Naive thymus-derived CD8-positive, alpha-beta T cell (primary cell): ENCODE measurements at regions not wholly inside any gene's neighbourhood (a gene's known extent, or its start where the extent isn't known, plus 50 kb on each side); places are given as distances from the start of the nearest gene placed in this dataset.

Experiments used
- ATAC-seq, 2 donors: fragments of 150-1000 bp; cut with Tn5 transposase in 1 of 2; sonication (Bioruptor Pico), chemical (Tn5 transposase) in 1 of 2; 1 replicate in 1 of 2; 2 replicates in 1 of 2; pipeline ENCODE4 v1.10.0; 2021; ENCODE audit warnings: mild to moderate bottlenecking in 2 of 2, moderate library complexity in 2 of 2
- POLR2A ChIA-PET: fragments of 350-600 bp; sonication (Branson Sonifier 250); formaldehyde crosslinking; loops from one replicate; lab custom pipeline; 2021; ENCODE audit warnings: antibody characterized with exemption; lab: Charles Lee
- DNase-seq, 10 donors: peaks; one replicate each; pipeline versions ENCODE4 v3.0.0 to v3.0.0-alpha.2; 2020 to 2022
- H3K27ac Mint-ChIP-seq, 10 donors: one replicate each; pipeline ENCODE4 v1.8.0; 2020 to 2022; ENCODE audit warnings: mild to moderate bottlenecking in 10 of 10, mixed read lengths in 10 of 10, moderate library complexity in 4 of 10, inconsistent platforms in 1 of 10
- H3K27me3 Mint-ChIP-seq, 5 donors: one replicate each; pipeline ENCODE4 v1.8.0; 2021 to 2022; ENCODE audit warnings: mixed read lengths in 5 of 5
- H3K36me3 Mint-ChIP-seq, 3 donors: one replicate each; pipeline ENCODE4 v1.8.0; 2020 to 2022; ENCODE audit warnings: mixed read lengths in 3 of 3, mild to moderate bottlenecking in 2 of 3, inconsistent platforms in 1 of 3
- H3K4me1 Mint-ChIP-seq, 4 donors: one replicate each; pipeline ENCODE4 v1.8.0; 2021 to 2022; ENCODE audit warnings: mixed read lengths in 4 of 4
- H3K4me3 Mint-ChIP-seq, 10 donors: one replicate each; pipeline ENCODE4 v1.8.0; 2020 to 2022; ENCODE audit warnings: mild to moderate bottlenecking in 10 of 10, mixed read lengths in 10 of 10, moderate library complexity in 6 of 10, inconsistent platforms in 1 of 10
- H3K9me3 Mint-ChIP-seq, 9 donors: one replicate each; pipeline ENCODE4 v1.8.0; 2020 to 2022; ENCODE audit warnings: mixed read lengths in 9 of 9, mild to moderate bottlenecking in 3 of 9, inconsistent platforms in 1 of 9, moderate library complexity in 1 of 9

DNA sequence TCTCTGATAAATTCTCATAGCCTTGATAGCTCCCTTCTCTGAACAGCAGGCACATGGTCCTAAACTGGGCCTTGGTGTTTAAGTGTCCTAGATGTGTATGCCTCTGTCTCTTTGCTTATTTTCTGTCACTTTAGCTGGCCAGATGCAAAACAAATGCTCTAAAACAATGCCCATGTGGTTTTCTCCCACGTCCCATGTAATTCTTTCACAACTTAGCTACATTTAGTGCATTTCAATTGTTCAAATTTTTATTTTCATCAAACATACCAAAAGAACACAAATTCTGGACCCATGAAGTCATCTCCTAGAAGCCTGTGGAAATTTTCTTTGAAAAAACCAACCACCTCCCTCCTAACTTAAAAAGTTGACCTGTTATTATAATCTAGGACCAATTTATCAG is 491.3 kb upstream of the AGTR1 start:
- DNase-seq = no peak
- H3K9me3 Mint-ChIP-seq = peaks cover 0 to 10% (median 0%) of the 10 kb centered on the region in 9 donors
- H3K4me3 Mint-ChIP-seq = no peak overlapping the region
- no peaks in the 10 kb centered on the region for H3K27me3 Mint-ChIP-seq
- H3K4me1 Mint-ChIP-seq = no peaks in the 10 kb centered on the region
- no peak overlapping the region for H3K27ac Mint-ChIP-seq
- POLR2A ChIA-PET = no interaction called here
- no peaks in the 10 kb centered on the region for H3K36me3 Mint-ChIP-seq
- no peak for ATAC-seq

- Mint-ChIP-seq H3K27me3 (no peaks in the 10 kb centered on the region), H3K9me3 (peaks cover 0 to 10% (median 0%) of the 10 kb centered on the region in 9 donors), H3K4me1 (no peaks in the 10 kb centered on the region), H3K27ac (no peak overlapping the region), H3K36me3 (no peaks in the 10 kb centered on the region), H3K4me3 (no peak overlapping the region)
- POLR2A ChIA-PET = no interaction called here
- DNase-seq (no peak), ATAC-seq (no peak)
These were observed 488.7 kb upstream of the AGTR1 start for GRCh38 chr3:148208975-148209374.

DNA sequence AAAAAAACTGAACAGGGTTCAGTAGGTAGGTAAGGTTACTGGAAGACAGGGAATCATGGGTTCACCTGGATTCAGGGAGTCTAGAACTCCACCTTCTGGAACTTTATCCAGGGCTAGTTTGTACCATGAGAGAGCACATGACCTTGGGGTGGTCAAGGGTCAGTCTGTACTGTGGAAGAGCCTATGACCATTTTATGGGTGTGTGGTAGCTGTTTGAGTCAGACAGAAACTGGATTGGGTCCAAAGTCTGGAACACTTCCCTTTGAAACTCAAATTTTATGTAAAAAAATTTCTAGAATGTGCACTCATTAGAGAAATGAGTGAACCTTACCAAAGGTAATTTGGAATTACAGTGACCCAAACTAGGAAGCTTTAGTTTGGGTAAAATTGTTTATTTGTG is 486.0 kb upstream of the AGTR1 start:
- H3K27me3 Mint-ChIP-seq = no peaks in the 10 kb centered on the region
- no peak overlapping the region for H3K4me3 Mint-ChIP-seq
- no peaks in the 10 kb centered on the region for H3K4me1 Mint-ChIP-seq
- DNase-seq (no peak), ATAC-seq (no peak)
- POLR2A ChIA-PET = no interaction called here
- H3K27ac Mint-ChIP-seq = no peak overlapping the region
- H3K9me3 Mint-ChIP-seq = peaks cover 0 to 8% (median 0%) of the 10 kb centered on the region in 9 donors
- no peaks in the 10 kb centered on the region for H3K36me3 Mint-ChIP-seq

DNA sequence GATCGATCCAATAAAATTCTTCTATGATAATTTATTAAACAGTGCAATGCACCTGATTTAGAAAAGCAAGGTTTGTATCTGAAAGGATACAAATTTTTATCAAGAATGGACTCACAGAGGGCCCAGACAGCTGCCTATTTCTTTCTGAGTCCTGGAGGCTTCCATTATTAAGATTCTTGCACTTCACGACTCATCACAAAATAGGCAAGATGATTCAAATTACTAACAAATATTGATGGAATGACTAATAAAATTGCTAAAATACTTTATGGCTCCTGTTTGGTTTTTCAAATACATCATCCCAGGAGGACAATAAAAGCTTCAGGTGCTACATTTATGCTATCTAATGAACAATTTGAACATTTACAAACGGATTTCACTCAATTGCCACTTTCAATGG is 483.0 kb upstream of the AGTR1 start:
- POLR2A ChIA-PET = no interaction called here
- Mint-ChIP-seq H3K4me1 (no peaks in the 10 kb centered on the region), H3K9me3 (peaks cover 0 to 15% (median 0%) of the 10 kb centered on the region in 9 donors), H3K27me3 (peaks cover 0 to 3% (median 0%) of the 10 kb centered on the region in 5 donors), H3K4me3 (no peak overlapping the region), H3K27ac (no peak overlapping the region), H3K36me3 (no peaks in the 10 kb centered on the region)
- ATAC-seq (no peak), DNase-seq (no peak)

DNA sequence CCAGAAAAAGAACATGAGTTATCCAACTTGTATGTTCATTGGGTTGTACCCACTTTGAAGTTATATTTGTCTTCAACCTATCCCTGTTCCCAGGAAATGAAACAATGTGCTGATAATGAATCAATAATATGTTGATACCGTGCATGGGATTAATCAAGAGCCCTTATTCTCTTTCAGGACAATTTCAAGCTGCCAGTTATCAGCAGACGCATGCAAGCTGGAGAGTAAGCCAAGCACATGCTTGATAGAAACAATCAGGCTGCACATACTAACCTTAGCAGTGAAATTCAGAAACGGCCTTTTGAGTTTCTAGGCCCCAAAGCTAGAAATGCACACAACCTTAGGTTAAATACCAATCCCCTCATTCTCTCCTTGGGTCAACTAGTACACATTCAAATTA is 480.4 kb upstream of the AGTR1 start:
- Mint-ChIP-seq H3K36me3 (no peaks in the 10 kb centered on the region), H3K4me1 (no peaks in the 10 kb centered on the region), H3K9me3 (peaks cover 0 to 15% (median 0%) of the 10 kb centered on the region in 9 donors), H3K27ac (no peak overlapping the region), H3K4me3 (no peak overlapping the region), H3K27me3 (peaks cover 0 to 3% (median 0%) of the 10 kb centered on the region in 5 donors)
- POLR2A ChIA-PET = no interaction called here
- no peak for DNase-seq
- no peak for ATAC-seq

DNA sequence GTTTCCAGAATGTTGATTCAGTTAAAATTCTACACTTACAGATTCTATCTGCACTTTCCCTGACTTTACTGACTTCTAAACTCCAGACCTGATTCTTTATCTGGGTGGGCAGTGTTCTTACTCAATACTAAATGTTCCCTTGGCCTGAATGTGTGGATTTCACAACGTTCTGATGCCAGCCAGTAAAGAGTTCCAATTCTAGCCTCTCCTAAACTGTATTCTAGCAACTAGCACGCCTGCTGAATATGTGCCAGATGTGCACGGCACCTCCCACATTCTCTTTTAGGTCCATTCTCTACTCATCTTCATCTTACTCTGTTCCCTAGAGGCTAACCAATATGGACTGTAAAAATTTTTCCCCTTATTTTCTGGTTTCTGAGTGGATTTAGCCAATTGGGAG is 479.5 kb upstream of the AGTR1 start:
- no peaks in the 10 kb centered on the region for H3K4me1 Mint-ChIP-seq
- ATAC-seq = no peak

GRCh38 chr3:148219999-148220398 is 477.7 kb upstream of the AGTR1 start:
- H3K36me3 Mint-ChIP-seq = no peaks in the 10 kb centered on the region
- no peaks in the 10 kb centered on the region for H3K4me1 Mint-ChIP-seq
- H3K27me3 Mint-ChIP-seq = peaks cover 0 to 3% (median 0%) of the 10 kb centered on the region in 5 donors
- H3K27ac Mint-ChIP-seq = no peak overlapping the region
- peaks cover 0 to 15% (median 0%) of the 10 kb centered on the region in 9 donors for H3K9me3 Mint-ChIP-seq
- POLR2A ChIA-PET = no interaction called here
- DNase-seq (no peak), ATAC-seq (no peak)
- H3K4me3 Mint-ChIP-seq = no peak overlapping the region

More for the DNA sequence above, 479.5 kb upstream of the AGTR1 start:
- Mint-ChIP-seq H3K9me3 (peaks cover 0 to 15% (median 0%) of the 10 kb centered on the region in 9 donors), H3K27me3 (peaks cover 0 to 3% (median 0%) of the 10 kb centered on the region in 5 donors), H3K36me3 (no peaks in the 10 kb centered on the region), H3K4me3 (no peak overlapping the region), H3K27ac (no peak overlapping the region)
- DNase-seq = no peak
- POLR2A ChIA-PET = no interaction called here

DNA sequence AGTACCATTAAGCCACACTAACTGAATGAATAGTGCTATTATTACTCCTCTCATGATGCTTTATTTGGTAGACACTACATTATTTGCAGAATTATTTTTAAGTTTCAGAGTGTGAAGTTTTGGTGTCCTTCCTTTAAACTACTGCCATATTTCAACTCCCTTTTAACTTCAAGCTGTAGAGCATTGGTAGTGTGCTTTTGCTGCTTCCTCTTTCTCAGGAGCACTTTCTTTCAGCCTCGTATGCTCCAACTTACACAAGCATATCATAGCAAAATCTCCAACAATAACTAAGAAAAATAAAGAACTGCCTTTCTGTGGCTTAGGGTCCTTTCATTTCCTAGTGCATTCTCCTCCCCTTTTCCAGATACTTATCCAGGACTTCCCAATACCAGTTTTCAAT is 476.4 kb upstream of the AGTR1 start:
- no peaks in the 10 kb centered on the region for H3K36me3 Mint-ChIP-seq
- no peak for DNase-seq
- H3K9me3 Mint-ChIP-seq = peaks cover 0 to 15% (median 0%) of the 10 kb centered on the region in 9 donors
- H3K27ac Mint-ChIP-seq = no peak overlapping the region
- no peak for ATAC-seq
- H3K27me3 Mint-ChIP-seq = peaks cover 0 to 3% (median 0%) of the 10 kb centered on the region in 5 donors
- POLR2A ChIA-PET = no interaction called here
- no peaks in the 10 kb centered on the region for H3K4me1 Mint-ChIP-seq
- no peak overlapping the region for H3K4me3 Mint-ChIP-seq

GRCh38 chr3:148223266-148223665 is 474.4 kb upstream of the AGTR1 start:
- H3K27me3 Mint-ChIP-seq = peaks cover 0 to 3% (median 0%) of the 10 kb centered on the region in 5 donors
- H3K4me1 Mint-ChIP-seq = no peaks in the 10 kb centered on the region
- H3K9me3 Mint-ChIP-seq = peaks cover 0 to 8% (median 0%) of the 10 kb centered on the region in 9 donors
- no peak overlapping the region for H3K27ac Mint-ChIP-seq
- no peak overlapping the region for H3K4me3 Mint-ChIP-seq
- H3K36me3 Mint-ChIP-seq = no peaks in the 10 kb centered on the region
- POLR2A ChIA-PET = no interaction called here
- DNase-seq = no peak
- ATAC-seq = no peak

DNA sequence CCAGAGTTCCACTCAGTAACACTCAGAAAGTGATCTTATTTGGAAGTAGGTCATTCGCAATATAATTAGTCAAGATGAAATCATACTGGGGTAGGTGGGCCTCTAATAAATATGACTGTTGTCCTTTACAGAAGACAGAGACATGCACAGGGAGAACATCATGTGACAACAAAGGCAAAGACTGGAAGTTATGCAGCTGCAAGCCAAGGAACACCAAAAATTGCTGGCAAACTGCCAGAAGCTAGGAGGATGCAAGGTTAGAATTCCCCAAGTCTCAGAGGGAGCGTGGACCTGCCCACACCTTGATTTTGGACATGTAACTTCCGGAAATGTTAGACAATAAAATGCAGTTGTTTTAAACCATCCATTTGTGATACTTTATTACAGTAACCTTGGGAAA is 471.5 kb upstream of the AGTR1 start:
- peaks cover 0 to 12% (median 0%) of the 10 kb centered on the region in 9 donors for H3K9me3 Mint-ChIP-seq
- DNase-seq (no peak), ATAC-seq (no peak)
- POLR2A ChIA-PET = no interaction called here
- H3K4me1 Mint-ChIP-seq = peaks cover 0 to 2% (median 0%) of the 10 kb centered on the region in 4 donors
- peaks cover 0 to 1% (median 0%) of the 10 kb centered on the region in 5 donors for H3K27me3 Mint-ChIP-seq
- H3K36me3 Mint-ChIP-seq = no peaks in the 10 kb centered on the region
- H3K4me3 Mint-ChIP-seq = no peak overlapping the region
- H3K27ac Mint-ChIP-seq = no peak overlapping the region

DNA sequence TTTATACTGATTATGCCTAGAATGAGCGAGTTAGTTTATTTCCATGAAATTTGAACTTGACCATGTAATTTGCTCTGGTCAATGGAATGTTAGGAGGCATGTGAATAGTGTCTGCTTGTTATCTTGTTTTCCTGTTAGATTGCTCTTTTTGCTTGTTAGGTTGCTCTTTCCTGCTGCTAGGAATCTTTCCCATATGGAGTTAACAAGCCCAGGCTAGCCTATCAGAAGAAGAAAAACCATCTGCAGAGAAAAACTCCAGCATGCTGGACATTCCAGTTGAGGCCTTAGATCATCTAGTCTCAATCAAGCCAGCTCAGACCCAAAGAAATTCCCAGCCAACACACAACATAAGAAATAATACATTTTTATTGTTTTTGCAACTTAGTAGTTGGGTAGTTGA is 470.2 kb upstream of the AGTR1 start:
- Mint-ChIP-seq H3K27ac (no peak overlapping the region), H3K27me3 (peaks cover 0 to 1% (median 0%) of the 10 kb centered on the region in 5 donors), H3K9me3 (peaks cover 0 to 9% (median 0%) of the 10 kb centered on the region in 9 donors), H3K4me1 (peaks cover 0 to 2% (median 0%) of the 10 kb centered on the region in 4 donors), H3K4me3 (no peak overlapping the region), H3K36me3 (no peaks in the 10 kb centered on the region)
- no peak for ATAC-seq
- POLR2A ChIA-PET = no interaction called here
- no peak for DNase-seq

GRCh38 chr3:148229107-148229506 is 468.6 kb upstream of the AGTR1 start:
- POLR2A ChIA-PET = no interaction called here
- ATAC-seq = no peak
- Mint-ChIP-seq H3K27ac (no peak overlapping the region), H3K27me3 (peaks cover 0 to 2% (median 0%) of the 10 kb centered on the region in 5 donors), H3K9me3 (peaks cover 0 to 10% (median 1%) of the 10 kb centered on the region in 9 donors), H3K4me1 (peaks cover 0 to 2% (median 0%) of the 10 kb centered on the region in 4 donors), H3K4me3 (no peak overlapping the region), H3K36me3 (no peaks in the 10 kb centered on the region)
- no peak for DNase-seq

- no peak for ATAC-seq
- peaks cover 0 to 2% (median 0%) of the 10 kb centered on the region in 5 donors for H3K27me3 Mint-ChIP-seq
These were observed 467.2 kb upstream of the AGTR1 start for GRCh38 chr3:148230473-148230872.

DNA sequence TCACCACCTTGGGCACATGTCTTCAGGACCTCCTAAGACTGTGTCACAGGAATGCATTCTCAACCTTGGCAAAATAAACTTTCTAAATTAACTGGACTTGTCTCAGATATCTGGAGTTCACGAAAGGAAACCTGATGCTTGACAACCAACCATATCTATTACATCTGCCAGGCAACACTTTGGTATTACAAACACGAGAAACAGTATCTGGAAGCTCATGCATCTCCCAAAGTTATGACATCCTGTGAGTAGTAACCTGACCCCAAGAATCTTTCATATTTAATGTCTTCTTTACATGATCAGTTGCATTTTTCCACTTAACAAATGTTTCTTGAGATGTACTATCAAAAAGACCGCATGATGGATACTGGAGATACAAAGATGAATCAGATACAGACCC is 465.3 kb upstream of the AGTR1 start:
- H3K9me3 Mint-ChIP-seq = peaks cover 0 to 10% (median 1%) of the 10 kb centered on the region in 9 donors
- DNase-seq = no peak
- POLR2A ChIA-PET = no interaction called here
- no peak overlapping the region for H3K4me3 Mint-ChIP-seq
- H3K27ac Mint-ChIP-seq = no peak overlapping the region
- no peaks in the 10 kb centered on the region for H3K36me3 Mint-ChIP-seq
- peaks cover 0 to 2% (median 0%) of the 10 kb centered on the region in 4 donors for H3K4me1 Mint-ChIP-seq
- no peak for ATAC-seq
- H3K27me3 Mint-ChIP-seq = peaks cover 0 to 2% (median 0%) of the 10 kb centered on the region in 5 donors

More at GRCh38 chr3:148230473-148230872, 467.2 kb upstream of the AGTR1 start:
- POLR2A ChIA-PET = no interaction called here
- Mint-ChIP-seq H3K4me3 (no peak overlapping the region), H3K27ac (no peak overlapping the region), H3K9me3 (peaks cover 0 to 10% (median 1%) of the 10 kb centered on the region in 9 donors), H3K4me1 (peaks cover 0 to 2% (median 0%) of the 10 kb centered on the region in 4 donors), H3K36me3 (no peaks in the 10 kb centered on the region)
- DNase-seq = no peak
